Esophagus muscularis mucosa (tissue), 3 donors: ENCODE measurements at regions not wholly inside any gene's neighbourhood (a gene's known extent, or its start where the extent isn't known, plus 50 kb on each side); places are given as distances from the start of the nearest gene placed in this dataset.

Source experiments
- EP300 ChIP-seq: sonication (generic); formaldehyde crosslinking; IDR thresholded peaks from one replicate; pipeline ENCODE4 v1.6.1; 2017; ENCODE audit warnings: antibody characterized with exemption
- TF ChIP-seq, protein P1 (sequence below), 3 experiments: fragments of 200-600 bp in 2 of 3; fragments of 450-650 bp in 1 of 3; sonication (generic) in 2 of 3; IDR thresholded peaks; one replicate each; pipeline ENCODE4 v1.5.1; 2017 to 2019; ENCODE audit warnings: antibody characterized with exemption in 3 of 3, mild to moderate bottlenecking in 2 of 3, moderate library complexity in 1 of 3

DNA sequence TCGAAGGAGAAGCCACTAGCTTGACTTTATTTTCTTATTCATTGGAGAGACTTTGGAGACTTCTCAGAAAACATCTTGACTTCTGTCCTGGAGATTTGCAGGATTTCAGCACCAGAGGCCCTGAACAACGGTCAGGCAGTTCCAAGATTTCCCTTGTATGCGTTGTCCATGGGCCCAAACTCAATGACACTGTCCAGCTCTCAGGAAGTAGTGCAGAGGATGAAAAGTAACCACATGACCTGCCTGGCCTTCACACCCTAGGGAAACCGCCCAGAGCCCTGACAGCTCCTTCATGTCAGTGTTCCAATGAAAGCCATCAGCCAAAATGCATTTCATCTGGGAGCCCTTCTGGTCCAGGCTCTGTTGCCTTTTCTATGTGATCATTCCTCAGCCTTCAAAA is 214.1 kb downstream of the BLID start:
- TF ChIP-seq, protein P1, sequence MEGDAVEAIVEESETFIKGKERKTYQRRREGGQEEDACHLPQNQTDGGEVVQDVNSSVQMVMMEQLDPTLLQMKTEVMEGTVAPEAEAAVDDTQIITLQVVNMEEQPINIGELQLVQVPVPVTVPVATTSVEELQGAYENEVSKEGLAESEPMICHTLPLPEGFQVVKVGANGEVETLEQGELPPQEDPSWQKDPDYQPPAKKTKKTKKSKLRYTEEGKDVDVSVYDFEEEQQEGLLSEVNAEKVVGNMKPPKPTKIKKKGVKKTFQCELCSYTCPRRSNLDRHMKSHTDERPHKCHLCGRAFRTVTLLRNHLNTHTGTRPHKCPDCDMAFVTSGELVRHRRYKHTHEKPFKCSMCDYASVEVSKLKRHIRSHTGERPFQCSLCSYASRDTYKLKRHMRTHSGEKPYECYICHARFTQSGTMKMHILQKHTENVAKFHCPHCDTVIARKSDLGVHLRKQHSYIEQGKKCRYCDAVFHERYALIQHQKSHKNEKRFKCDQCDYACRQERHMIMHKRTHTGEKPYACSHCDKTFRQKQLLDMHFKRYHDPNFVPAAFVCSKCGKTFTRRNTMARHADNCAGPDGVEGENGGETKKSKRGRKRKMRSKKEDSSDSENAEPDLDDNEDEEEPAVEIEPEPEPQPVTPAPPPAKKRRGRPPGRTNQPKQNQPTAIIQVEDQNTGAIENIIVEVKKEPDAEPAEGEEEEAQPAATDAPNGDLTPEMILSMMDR (IDR thresholded peaks at IDR 0.05) = no peak
- TF ChIP-seq EP300 = no peak
